Thoracic aorta (tissue), 2 donors: ENCODE measurements at regions not wholly inside any gene's neighbourhood (a gene's known extent, or its start where the extent isn't known, plus 50 kb on each side); places are given as distances from the start of the nearest gene placed in this dataset.
"Not testable (repeated sequence)": the region's sequence is repeated elsewhere in the genome, so short reads cannot be mapped to it uniquely, and the experiment has no call there.

ENCODE experiments used
- ATAC-seq: fragments of 150-250 bp; one replicate; pipeline ENCODE4 v1.8.0; 2017; ENCODE audit warnings: low read depth; ENCODE audit not compliant: insufficient number of reproducible peaks, low FRiP score
- DNase-seq: peaks from one replicate; pipeline ENCODE4 v3.0.0-alpha.2; 2020; ENCODE audit warnings: low spot score
- H3K27ac ChIP-seq, 2 donors: fragments of 200-600 bp; sonication (generic); 1 replicate in 1 of 2; 2 replicates in 1 of 2; pipeline ENCODE4 v1.5.1; 2016; ENCODE audit warnings: mild to moderate bottlenecking in 2 of 2, moderate library complexity in 2 of 2
- H3K27me3 ChIP-seq: fragments of 200-600 bp; sonication (generic); replicated peaks from 2 replicates; pipeline ENCODE4 v1.6.0; 2016; ENCODE audit warnings: mild to moderate bottlenecking; ENCODE audit not compliant: insufficient read depth
- H3K36me3 ChIP-seq: fragments of 200-600 bp; sonication (generic); one replicate; pipeline ENCODE4 v1.5.1; 2016
- H3K4me1 ChIP-seq, 2 donors: fragments of 200-600 bp; sonication (generic); 1 replicate in 1 of 2; 2 replicates in 1 of 2; pipeline versions ENCODE4 v1.5.1 to v1.6.0; 2016; ENCODE audit warnings: low read depth in 2 of 2, mild to moderate bottlenecking in 1 of 2; ENCODE audit not compliant: control insufficient read depth in 1 of 2
- H3K4me3 ChIP-seq: fragments of 200-600 bp; sonication (generic); 2 replicates; pipeline ENCODE4 v1.5.1; 2016; ENCODE audit warnings: mild to moderate bottlenecking
- H3K9me3 ChIP-seq: fragments of 200-600 bp; sonication (generic); 2 replicates; pipeline ENCODE4 v1.5.1; 2016

DNA sequence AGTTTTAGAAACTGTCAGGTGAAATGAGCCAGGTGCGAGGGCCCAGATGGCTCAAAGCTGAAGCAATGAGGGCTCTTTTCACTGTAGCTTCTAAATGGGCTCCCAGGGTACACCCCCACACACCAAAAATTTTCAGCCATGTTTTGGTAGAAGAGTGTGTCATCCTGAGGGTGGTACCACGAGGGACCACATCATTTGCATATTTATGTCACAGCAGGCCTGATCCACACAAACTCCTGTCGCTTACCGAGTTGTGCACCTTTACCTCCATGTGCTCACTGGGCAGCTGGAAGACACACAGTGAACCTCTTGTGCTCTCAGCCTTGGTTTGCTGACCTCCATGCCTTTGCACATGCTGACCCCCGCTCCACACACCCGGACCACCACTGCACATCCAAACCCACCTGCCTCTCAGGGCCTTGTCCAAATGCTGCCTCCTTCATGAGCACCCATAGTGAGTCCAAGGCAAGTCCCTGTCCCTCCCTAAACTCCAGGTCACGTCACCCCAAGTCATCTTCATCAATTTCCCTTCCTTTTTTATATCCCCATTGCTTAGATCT lies 352.2 kb downstream of the BCL2L11 start:
- H3K9me3 ChIP-seq, H3K27me3 ChIP-seq, H3K27ac ChIP-seq, H3K4me1 ChIP-seq, DNase-seq, H3K4me3 ChIP-seq, H3K36me3 ChIP-seq, ATAC-seq: not testable (repeated sequence)

GRCh38 chr2:111473522-111473921 lies 352.8 kb downstream of the BCL2L11 start:
- H3K27me3 ChIP-seq, DNase-seq, H3K4me3 ChIP-seq, H3K9me3 ChIP-seq, H3K36me3 ChIP-seq, ATAC-seq, H3K27ac ChIP-seq, H3K4me1 ChIP-seq: not testable (repeated sequence)

DNA sequence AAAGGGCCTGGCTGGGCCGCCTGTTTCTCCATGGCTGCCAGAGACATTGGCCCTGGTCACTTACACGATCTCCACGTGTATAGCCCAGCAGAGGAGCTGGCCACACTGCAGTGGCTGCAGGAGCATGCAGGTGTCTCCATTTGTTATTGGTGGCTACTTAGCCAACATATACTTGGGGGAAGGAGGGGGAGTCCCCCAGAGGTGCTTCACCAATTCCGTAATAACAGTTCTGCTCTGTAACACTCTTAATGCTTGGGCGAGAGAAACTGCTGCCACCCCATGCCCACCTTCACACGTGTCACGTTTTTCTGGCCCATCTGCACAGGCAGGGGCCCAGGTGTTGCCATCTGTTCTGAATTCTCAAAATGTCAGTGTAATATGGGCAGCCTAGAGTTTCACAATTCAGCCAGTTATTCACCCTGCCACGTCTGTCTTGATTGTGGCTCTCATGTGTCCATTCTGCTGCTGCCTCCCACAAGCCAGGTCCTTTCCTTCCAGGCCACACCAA lies 353.5 kb downstream of the BCL2L11 start:
- not testable (repeated sequence) for H3K27ac ChIP-seq, H3K4me1 ChIP-seq, H3K4me3 ChIP-seq, H3K9me3 ChIP-seq, ATAC-seq, H3K36me3 ChIP-seq, DNase-seq, H3K27me3 ChIP-seq

GRCh38 chr2:111478335-111478734 lies 357.6 kb downstream of the BCL2L11 start:
- not testable (repeated sequence) for H3K9me3 ChIP-seq, H3K4me3 ChIP-seq, H3K4me1 ChIP-seq, H3K36me3 ChIP-seq, H3K27ac ChIP-seq, ATAC-seq, DNase-seq, H3K27me3 ChIP-seq

GRCh38 chr2:111478871-111479318 lies 358.2 kb downstream of the BCL2L11 start:
- not testable (repeated sequence) for ATAC-seq, H3K4me3 ChIP-seq, H3K27me3 ChIP-seq, H3K36me3 ChIP-seq, DNase-seq, H3K9me3 ChIP-seq, H3K27ac ChIP-seq, H3K4me1 ChIP-seq

- not testable (repeated sequence) for H3K27ac ChIP-seq, H3K27me3 ChIP-seq, ATAC-seq, H3K9me3 ChIP-seq, DNase-seq, H3K4me3 ChIP-seq, H3K4me1 ChIP-seq, H3K36me3 ChIP-seq
These were observed 359.4 kb downstream of the BCL2L11 start for GRCh38 chr2:111480016-111480625.

DNA sequence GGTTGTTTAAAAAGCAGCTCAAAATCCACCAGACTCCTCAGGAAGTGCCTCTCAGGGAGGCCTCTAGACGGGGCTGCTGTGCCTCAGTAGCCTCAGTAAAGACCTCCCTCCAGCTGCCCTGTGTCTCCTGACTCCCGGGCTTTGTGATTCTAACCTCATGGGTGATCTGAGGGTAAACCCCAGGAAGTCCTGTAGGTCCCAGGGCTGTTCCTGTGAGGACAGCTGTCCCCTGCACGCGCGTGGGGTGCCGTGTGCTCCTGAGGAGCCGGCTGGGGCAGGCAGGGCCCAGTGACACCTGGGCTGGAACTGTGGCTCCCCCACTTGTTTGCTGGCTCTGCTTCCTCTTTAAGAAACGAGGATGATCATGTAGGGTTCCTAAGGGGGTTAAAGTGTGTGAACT lies 359.9 kb downstream of the BCL2L11 start:
- H3K36me3 ChIP-seq, H3K4me3 ChIP-seq, DNase-seq, H3K27me3 ChIP-seq, H3K9me3 ChIP-seq, H3K27ac ChIP-seq, ATAC-seq, H3K4me1 ChIP-seq: not testable (repeated sequence)

GRCh38 chr2:111481219-111481618 lies 360.5 kb downstream of the BCL2L11 start:
- H3K4me3 ChIP-seq, DNase-seq, ATAC-seq, H3K27me3 ChIP-seq, H3K27ac ChIP-seq, H3K36me3 ChIP-seq, H3K9me3 ChIP-seq, H3K4me1 ChIP-seq: not testable (repeated sequence)

- not testable (repeated sequence) for DNase-seq, ATAC-seq, H3K27me3 ChIP-seq, H3K36me3 ChIP-seq, H3K4me1 ChIP-seq, H3K27ac ChIP-seq, H3K4me3 ChIP-seq, H3K9me3 ChIP-seq
These were observed 362.4 kb downstream of the BCL2L11 start for GRCh38 chr2:111482987-111483679.

- H3K4me1 ChIP-seq, H3K27ac ChIP-seq, H3K36me3 ChIP-seq, DNase-seq, H3K4me3 ChIP-seq, H3K27me3 ChIP-seq, H3K9me3 ChIP-seq, ATAC-seq: not testable (repeated sequence)
These were observed 363.4 kb downstream of the BCL2L11 start for GRCh38 chr2:111484097-111484496.

GRCh38 chr2:111485895-111486294 lies 365.2 kb downstream of the BCL2L11 start:
- H3K9me3 ChIP-seq, H3K36me3 ChIP-seq, H3K27me3 ChIP-seq, H3K4me1 ChIP-seq, ATAC-seq, DNase-seq, H3K4me3 ChIP-seq, H3K27ac ChIP-seq: not testable (repeated sequence)

- not testable (repeated sequence) for ATAC-seq, H3K36me3 ChIP-seq, H3K27me3 ChIP-seq, DNase-seq, H3K27ac ChIP-seq, H3K4me3 ChIP-seq, H3K9me3 ChIP-seq, H3K4me1 ChIP-seq
These were observed 367.7 kb downstream of the BCL2L11 start for GRCh38 chr2:111488451-111488850.
